ENCODE measurements at regions not wholly inside any gene's neighbourhood (a gene's known extent, or its start where the extent isn't known, plus 50 kb on each side); places are given as distances from the start of the nearest gene placed in this dataset.
"Not testable (repeated sequence)": the region's sequence is repeated elsewhere in the genome, so short reads cannot be mapped to it uniquely, and the experiment has no call there.

DNA sequence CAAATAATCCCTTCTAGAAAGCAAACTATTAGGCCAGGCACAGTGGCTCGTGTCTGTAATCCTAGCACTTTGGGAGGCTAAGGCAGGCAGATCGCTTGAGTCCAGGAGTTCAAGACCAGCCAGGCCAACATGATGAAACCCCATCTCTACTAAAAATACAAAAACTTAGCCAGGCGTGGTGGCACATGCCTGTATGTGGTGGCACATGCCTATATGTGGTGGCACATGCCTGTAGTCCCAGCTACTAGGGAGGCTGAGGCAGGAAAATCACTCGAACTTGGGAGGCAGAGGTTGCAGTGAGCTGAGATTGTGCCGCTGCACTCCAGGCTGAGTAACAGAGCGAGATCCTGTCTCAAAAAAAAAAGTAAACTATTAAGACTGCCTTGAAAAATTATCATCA lies 144.6 kb downstream of the CHD9NB start:
- TF ChIP-seq, protein P1, sequence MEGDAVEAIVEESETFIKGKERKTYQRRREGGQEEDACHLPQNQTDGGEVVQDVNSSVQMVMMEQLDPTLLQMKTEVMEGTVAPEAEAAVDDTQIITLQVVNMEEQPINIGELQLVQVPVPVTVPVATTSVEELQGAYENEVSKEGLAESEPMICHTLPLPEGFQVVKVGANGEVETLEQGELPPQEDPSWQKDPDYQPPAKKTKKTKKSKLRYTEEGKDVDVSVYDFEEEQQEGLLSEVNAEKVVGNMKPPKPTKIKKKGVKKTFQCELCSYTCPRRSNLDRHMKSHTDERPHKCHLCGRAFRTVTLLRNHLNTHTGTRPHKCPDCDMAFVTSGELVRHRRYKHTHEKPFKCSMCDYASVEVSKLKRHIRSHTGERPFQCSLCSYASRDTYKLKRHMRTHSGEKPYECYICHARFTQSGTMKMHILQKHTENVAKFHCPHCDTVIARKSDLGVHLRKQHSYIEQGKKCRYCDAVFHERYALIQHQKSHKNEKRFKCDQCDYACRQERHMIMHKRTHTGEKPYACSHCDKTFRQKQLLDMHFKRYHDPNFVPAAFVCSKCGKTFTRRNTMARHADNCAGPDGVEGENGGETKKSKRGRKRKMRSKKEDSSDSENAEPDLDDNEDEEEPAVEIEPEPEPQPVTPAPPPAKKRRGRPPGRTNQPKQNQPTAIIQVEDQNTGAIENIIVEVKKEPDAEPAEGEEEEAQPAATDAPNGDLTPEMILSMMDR (IDR thresholded peaks at IDR 0.05), result not testable (repeated sequence)
- TF ChIP-seq POLR2A (IDR thresholded peaks at IDR 0.05), result not testable (repeated sequence)
